RWPE1 (cell line): ENCODE measurements at regions not wholly inside any gene's neighbourhood (a gene's known extent, or its start where the extent isn't known, plus 50 kb on each side); places are given as distances from the start of the nearest gene placed in this dataset.
A peak's percentile ranks its signal among the peaks of the same experiment; 100 is the strongest.

Experiments used
- CTCF ChIA-PET: fragments of 350-600 bp; sonication (Branson Sonifier 250); formaldehyde crosslinking; extraction: SDS; loops from one replicate; lab custom pipeline; 2021; lab: Yijun Ruan, JAX
- POLR2A ChIA-PET: fragments of 400-600 bp; formaldehyde crosslinking; extraction: SDS; loops from one replicate; lab custom pipeline; 2020; ENCODE audit warnings: antibody characterized with exemption; ENCODE audit not compliant: low non-redundant PET; lab: Yijun Ruan, JAX
- DNase-seq: peaks from one replicate; pipeline ENCODE4 v3.0.0; 2012; ENCODE audit warnings: low spot score
- H3K27ac ChIP-seq: fragments of 450-650 bp; 2 replicates; pipeline ENCODE4 v1.5.1; 2017
- TF ChIP-seq, protein P1 (sequence below): fragments of 450-650 bp; conservative IDR thresholded peaks from 2 replicates; pipeline ENCODE4 v1.5.1; 2017; ENCODE audit warnings: low read depth, mild to moderate bottlenecking

DNA sequence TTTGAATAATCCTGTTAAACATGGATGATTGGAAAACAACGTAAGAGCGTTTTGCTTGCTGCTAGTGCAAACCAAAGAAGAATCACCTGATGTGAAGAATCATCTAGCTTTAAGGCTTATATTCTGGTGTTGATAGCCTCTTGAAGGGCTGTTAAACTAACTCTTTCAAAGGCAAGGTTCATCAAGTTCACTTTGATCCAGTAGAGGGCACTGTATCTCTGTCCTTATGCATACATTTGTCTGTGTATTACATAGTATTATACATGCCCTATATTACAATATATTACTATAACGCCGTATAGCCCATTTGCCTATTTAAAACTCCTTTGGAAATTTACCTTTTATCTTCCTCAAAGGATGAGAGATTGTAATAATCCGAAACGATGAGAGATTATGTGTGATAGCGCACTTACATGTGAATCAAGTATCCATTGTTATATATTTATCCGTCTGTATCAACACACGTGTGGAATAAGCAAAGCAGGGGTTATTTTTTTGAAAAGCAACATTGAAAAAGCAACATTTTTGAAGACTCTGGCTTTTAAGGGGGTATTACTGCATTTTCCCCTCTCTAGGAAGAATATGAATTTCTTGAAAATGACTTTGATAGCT, 50.8 kb upstream of the NRN1 start:
- TF ChIP-seq, protein P1, sequence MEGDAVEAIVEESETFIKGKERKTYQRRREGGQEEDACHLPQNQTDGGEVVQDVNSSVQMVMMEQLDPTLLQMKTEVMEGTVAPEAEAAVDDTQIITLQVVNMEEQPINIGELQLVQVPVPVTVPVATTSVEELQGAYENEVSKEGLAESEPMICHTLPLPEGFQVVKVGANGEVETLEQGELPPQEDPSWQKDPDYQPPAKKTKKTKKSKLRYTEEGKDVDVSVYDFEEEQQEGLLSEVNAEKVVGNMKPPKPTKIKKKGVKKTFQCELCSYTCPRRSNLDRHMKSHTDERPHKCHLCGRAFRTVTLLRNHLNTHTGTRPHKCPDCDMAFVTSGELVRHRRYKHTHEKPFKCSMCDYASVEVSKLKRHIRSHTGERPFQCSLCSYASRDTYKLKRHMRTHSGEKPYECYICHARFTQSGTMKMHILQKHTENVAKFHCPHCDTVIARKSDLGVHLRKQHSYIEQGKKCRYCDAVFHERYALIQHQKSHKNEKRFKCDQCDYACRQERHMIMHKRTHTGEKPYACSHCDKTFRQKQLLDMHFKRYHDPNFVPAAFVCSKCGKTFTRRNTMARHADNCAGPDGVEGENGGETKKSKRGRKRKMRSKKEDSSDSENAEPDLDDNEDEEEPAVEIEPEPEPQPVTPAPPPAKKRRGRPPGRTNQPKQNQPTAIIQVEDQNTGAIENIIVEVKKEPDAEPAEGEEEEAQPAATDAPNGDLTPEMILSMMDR, result peak; percentile 46
- CTCF ChIA-PET, result interaction anchor here (0.6 to 1.7 kb wide), 7 partner anchors 34 to 929 kb away, joined by 3 to 13 read pairs (median 3); no protein-coding TSS in a partner anchor
- peak; percentile 22 for DNase-seq
- H3K27ac ChIP-seq, result no peak overlapping the region
- POLR2A ChIA-PET, result no interaction called here
